HFF-Myc (cell line): ENCODE measurements at regions not wholly inside any gene's neighbourhood (a gene's known extent, or its start where the extent isn't known, plus 50 kb on each side); places are given as distances from the start of the nearest gene placed in this dataset.

Experiments used
- DNase-seq: peaks from one replicate; pipeline ENCODE4 v3.0.0-alpha.2; 2011; ENCODE audit warnings: low read depth; ENCODE audit errors: extremely low read depth
- H3K4me3 ChIP-seq: replicated peaks from 2 replicates; pipeline ENCODE4 v1.5.1; 2011; ENCODE audit warnings: low read depth, mild to moderate bottlenecking, control low read depth, low read length
- CTCF ChIP-seq: IDR thresholded peaks from 2 replicates; pipeline ENCODE4 v1.5.1; 2012; ENCODE audit warnings: mild to moderate bottlenecking, low read depth, low read length, control low read depth; ENCODE audit errors: missing control alignments

- no peak overlapping the region for H3K4me3 ChIP-seq
- no peak for DNase-seq
- TF ChIP-seq CTCF: no peak
Observed at GRCh38 chr1:227378871-227379554, 60.7 kb upstream of the CDC42BPA start.

- TF ChIP-seq CTCF: no peak
- no peak overlapping the region for H3K4me3 ChIP-seq
- DNase-seq: no peak
Observed at GRCh38 chr1:227378181-227378580, 59.9 kb upstream of the CDC42BPA start.

- DNase-seq: no peak
- TF ChIP-seq CTCF: no peak
- no peak overlapping the region for H3K4me3 ChIP-seq
Observed at GRCh38 chr1:227374846-227375245, 56.6 kb upstream of the CDC42BPA start.

- H3K4me3 ChIP-seq: no peak overlapping the region
- TF ChIP-seq CTCF: no peak
- no peak for DNase-seq
Observed at GRCh38 chr1:227372726-227373130, 54.4 kb upstream of the CDC42BPA start.

- no peak for TF ChIP-seq CTCF
- no peak overlapping the region for H3K4me3 ChIP-seq
- no peak for DNase-seq
Observed at GRCh38 chr1:227370533-227371254, 52.4 kb upstream of the CDC42BPA start.

- TF ChIP-seq CTCF: no peak
- no peak overlapping the region for H3K4me3 ChIP-seq
- DNase-seq: no peak
Observed at GRCh38 chr1:227369102-227369760, 50.9 kb upstream of the CDC42BPA start.
